ENCODE measurements at regions not wholly inside any gene's neighbourhood (a gene's known extent, or its start where the extent isn't known, plus 50 kb on each side); places are given as distances from the start of the nearest gene placed in this dataset.

DNA sequence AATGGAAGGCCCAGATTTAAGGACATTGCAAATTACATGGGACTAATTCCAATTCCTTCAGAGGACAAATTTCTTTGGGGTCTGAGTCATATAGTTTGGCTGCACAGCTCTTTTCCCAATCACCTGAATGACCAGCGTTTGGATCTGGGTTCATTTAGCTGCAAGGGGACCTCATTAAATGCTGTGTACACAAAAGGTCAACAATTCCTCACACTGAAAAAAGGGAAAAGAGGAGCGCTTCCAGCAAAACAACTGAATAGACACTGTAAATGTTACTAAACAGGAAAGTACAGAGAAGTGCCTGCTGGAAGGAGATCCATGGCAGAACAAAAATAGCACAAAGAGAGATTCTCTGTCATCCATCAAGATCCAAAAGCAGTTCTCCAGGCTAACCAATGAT lies 356.0 kb upstream of the LMCD1 start:
- Histone ChIP-seq H3K36me3 (no peaks in the 10 kb centered on the region), H3K4me3 (no peak overlapping the region)
- TF ChIP-seq, protein P1, sequence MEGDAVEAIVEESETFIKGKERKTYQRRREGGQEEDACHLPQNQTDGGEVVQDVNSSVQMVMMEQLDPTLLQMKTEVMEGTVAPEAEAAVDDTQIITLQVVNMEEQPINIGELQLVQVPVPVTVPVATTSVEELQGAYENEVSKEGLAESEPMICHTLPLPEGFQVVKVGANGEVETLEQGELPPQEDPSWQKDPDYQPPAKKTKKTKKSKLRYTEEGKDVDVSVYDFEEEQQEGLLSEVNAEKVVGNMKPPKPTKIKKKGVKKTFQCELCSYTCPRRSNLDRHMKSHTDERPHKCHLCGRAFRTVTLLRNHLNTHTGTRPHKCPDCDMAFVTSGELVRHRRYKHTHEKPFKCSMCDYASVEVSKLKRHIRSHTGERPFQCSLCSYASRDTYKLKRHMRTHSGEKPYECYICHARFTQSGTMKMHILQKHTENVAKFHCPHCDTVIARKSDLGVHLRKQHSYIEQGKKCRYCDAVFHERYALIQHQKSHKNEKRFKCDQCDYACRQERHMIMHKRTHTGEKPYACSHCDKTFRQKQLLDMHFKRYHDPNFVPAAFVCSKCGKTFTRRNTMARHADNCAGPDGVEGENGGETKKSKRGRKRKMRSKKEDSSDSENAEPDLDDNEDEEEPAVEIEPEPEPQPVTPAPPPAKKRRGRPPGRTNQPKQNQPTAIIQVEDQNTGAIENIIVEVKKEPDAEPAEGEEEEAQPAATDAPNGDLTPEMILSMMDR (IDR thresholded peaks at IDR 0.05) = no peak
- no peak for TF ChIP-seq POLR2A (IDR thresholded peaks at IDR 0.05)
- TF ChIP-seq POLR2AphosphoS5 (IDR thresholded peaks at IDR 0.05) = no peak

DNA sequence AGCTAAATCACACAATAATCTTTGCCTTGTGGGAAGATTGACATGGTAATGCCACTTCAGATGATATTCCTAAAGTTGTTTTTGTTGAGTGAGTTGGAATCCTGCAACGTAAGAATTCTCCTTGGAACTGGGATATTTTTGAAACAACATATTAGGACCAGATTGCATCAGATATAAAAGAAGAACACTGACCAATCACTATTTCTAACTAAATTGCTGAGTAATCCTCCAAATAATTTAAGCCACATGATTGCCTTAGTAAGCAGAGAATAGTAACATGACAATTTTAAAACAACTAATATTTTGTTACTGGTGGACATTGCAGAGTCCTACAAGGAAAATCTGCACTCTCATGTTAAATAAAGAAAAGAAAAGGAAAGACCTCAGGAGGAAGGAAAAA lies 353.9 kb upstream of the LMCD1 start:
- intact Hi-C loops (cut with DNase I; ENCODE audit: low total_unique reads) = no loop called here
- H3K36me3 ChIP-seq = no peaks in the 10 kb centered on the region
- H3K9me3 ChIP-seq = no peaks in the 10 kb centered on the region
- H3K27me3 ChIP-seq = no peaks in the 10 kb centered on the region
- no peak for DNase-seq (ENCODE audit: low spot score in 2 of 2)
- H3K4me3 ChIP-seq = no peak overlapping the region
- no peaks in the 10 kb centered on the region for H3K4me1 ChIP-seq
- TF ChIP-seq POLR2AphosphoS5 (IDR thresholded peaks at IDR 0.05) = no peak
- TF ChIP-seq POLR2A (IDR thresholded peaks at IDR 0.05) = no peak
- TF ChIP-seq, protein P1 (IDR thresholded peaks at IDR 0.05) = no peak
- H3K27ac ChIP-seq = no peak overlapping the region

More for the DNA sequence above, 356.0 kb upstream of the LMCD1 start:
- intact Hi-C loops (cut with DNase I; ENCODE audit: low total_unique reads) = no loop called here
- H3K9me3 ChIP-seq = no peaks in the 10 kb centered on the region
- no peak overlapping the region for H3K27ac ChIP-seq
- H3K4me1 ChIP-seq = no peaks in the 10 kb centered on the region
- no peaks in the 10 kb centered on the region for H3K27me3 ChIP-seq
- no peak for DNase-seq (ENCODE audit: low spot score in 2 of 2)

DNA sequence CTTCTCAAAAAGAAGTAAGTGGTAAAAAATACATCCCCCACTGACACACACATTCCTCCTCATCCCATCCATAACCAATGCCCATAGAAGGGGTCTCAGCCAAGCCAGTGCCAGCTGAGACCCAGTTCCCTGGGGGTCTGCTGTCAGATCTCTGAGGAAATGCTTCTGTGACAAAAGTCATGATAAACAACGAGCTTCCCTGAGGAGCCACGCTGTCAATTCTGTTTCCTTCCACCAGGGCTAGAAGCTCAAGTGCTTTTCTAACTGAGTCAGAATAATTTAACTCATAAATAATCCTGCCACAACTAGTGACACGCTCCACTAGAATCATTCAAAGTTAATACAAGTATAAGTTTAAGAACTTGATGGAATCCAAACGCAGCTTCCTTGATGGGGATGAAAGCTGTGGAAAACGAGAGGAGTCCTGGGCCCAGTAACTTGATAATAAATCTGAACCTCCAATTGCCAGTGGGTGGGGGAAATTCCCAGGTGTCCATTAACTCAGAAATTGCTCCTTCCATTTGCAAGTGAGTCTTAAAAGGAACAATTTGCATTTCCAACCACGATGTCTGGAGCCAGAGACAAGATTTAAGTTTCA lies 348.7 kb upstream of the LMCD1 start:
- no peaks in the 10 kb centered on the region for H3K27me3 ChIP-seq
- TF ChIP-seq, protein P1 (IDR thresholded peaks at IDR 0.05) = no peak
- TF ChIP-seq POLR2A (IDR thresholded peaks at IDR 0.05) = no peak
- no peak for TF ChIP-seq POLR2AphosphoS5 (IDR thresholded peaks at IDR 0.05)
- DNase-seq (ENCODE audit: low spot score in 2 of 2) = no peak

DNA sequence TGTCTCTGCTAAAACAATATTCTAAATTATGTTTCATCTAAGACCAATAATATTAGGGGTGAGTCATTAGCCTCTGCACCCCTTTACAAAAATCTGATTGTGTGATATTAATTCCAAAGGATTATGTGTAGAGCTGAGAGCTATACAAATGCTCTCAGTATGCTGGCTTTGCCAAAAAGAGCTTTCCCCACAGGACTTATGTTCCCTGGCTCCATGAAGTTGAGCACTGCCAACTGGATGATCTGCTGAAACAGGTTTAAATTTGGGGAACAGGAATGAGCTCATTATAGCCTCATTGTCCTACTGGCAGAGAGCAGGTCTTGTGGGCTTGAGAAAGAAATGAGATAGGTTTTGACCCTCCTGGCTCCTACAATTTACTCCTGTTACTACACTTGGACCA lies 347.8 kb upstream of the LMCD1 start:
- Histone ChIP-seq H3K27me3 (no peaks in the 10 kb centered on the region), H3K9me3 (no peaks in the 10 kb centered on the region), H3K4me3 (no peak overlapping the region), H3K4me1 (no peaks in the 10 kb centered on the region), H3K27ac (no peak overlapping the region), H3K36me3 (no peaks in the 10 kb centered on the region)
- intact Hi-C loops (cut with DNase I; ENCODE audit: low total_unique reads) = no loop called here
- TF ChIP-seq POLR2AphosphoS5 (IDR thresholded peaks at IDR 0.05) (no peak), POLR2A (IDR thresholded peaks at IDR 0.05) (no peak)
- TF ChIP-seq, protein P1 (IDR thresholded peaks at IDR 0.05) = no peak
- no peak for DNase-seq (ENCODE audit: low spot score in 2 of 2)

More for the DNA sequence above, 348.7 kb upstream of the LMCD1 start:
- Histone ChIP-seq H3K4me3 (no peak overlapping the region), H3K4me1 (no peaks in the 10 kb centered on the region), H3K9me3 (no peaks in the 10 kb centered on the region), H3K36me3 (no peaks in the 10 kb centered on the region), H3K27ac (no peak overlapping the region)
- intact Hi-C loops (cut with DNase I; ENCODE audit: low total_unique reads) = no loop called here

DNA sequence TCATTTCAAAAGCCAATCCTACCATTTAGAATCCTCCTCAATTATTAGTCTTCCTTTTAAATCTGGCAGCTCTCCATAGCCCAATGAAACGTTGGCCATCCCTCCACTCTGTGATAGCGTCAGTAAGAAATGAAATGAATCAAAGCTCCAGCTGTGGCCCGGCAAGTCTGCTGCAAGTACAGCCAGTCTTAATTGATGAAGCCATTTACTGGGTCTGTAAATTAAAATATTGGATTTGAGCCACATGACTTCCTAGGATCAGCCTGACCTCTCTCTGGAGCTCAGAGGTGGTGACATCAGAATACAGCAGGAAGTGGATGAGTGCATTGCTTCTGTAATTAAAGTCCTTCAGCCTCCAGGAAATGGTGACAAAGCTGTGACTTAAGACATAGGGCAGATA lies 347.0 kb upstream of the LMCD1 start:
- no peak overlapping the region for H3K27ac ChIP-seq
- no peak for DNase-seq (ENCODE audit: low spot score in 2 of 2)
- H3K36me3 ChIP-seq = no peaks in the 10 kb centered on the region
- no peaks in the 10 kb centered on the region for H3K27me3 ChIP-seq
- no peaks in the 10 kb centered on the region for H3K9me3 ChIP-seq
- no peak overlapping the region for H3K4me3 ChIP-seq
- intact Hi-C loops (cut with DNase I; ENCODE audit: low total_unique reads) = no loop called here
- no peaks in the 10 kb centered on the region for H3K4me1 ChIP-seq
- TF ChIP-seq POLR2A (IDR thresholded peaks at IDR 0.05) (no peak), POLR2AphosphoS5 (IDR thresholded peaks at IDR 0.05) (no peak)
- TF ChIP-seq, protein P1 (IDR thresholded peaks at IDR 0.05) = no peak
